NB4 (cell line): ENCODE measurements at regions not wholly inside any gene's neighbourhood (a gene's known extent, or its start where the extent isn't known, plus 50 kb on each side); places are given as distances from the start of the nearest gene placed in this dataset.

Source experiments
- MYC ChIP-seq: IDR thresholded peaks from 2 replicates; pipeline ENCODE4 v1.6.1; 2011; ENCODE audit warnings: low read depth, low read length
- POLR2A ChIP-seq: IDR thresholded peaks from 2 replicates; pipeline ENCODE4 v1.6.1; 2011; ENCODE audit warnings: mild to moderate bottlenecking; ENCODE audit not compliant: insufficient read length; ENCODE audit errors: extremely low read depth
- TF ChIP-seq, protein P1 (sequence below): IDR thresholded peaks from one replicate; pipeline ENCODE4 v1.5.1; 2012; ENCODE audit warnings: low read depth, low read length
- TF ChIP-seq, protein P2 (sequence below): IDR thresholded peaks from 2 replicates; pipeline ENCODE4 v1.6.1; 2011; ENCODE audit warnings: low read depth, low read length

DNA sequence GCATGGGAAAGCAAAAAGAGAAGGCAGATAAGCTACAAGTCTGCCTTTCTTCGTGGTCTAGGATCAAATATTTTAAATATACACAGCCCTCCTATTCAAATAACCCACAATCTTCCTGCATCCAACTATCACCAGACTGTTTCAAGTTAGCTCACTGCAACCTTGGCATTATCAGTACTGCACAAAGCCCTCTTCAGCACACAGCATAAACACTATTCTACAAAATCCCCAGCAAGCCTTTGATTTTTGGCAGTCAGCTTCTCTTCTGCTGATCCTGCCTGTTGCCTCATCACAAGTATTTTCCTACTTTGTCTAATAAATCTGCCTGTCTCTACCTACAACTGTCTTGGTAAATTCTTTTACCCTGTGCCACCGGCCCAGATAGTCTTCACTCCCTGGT, 142.9 kb downstream of the COX7C start:
- TF ChIP-seq, protein P1, sequence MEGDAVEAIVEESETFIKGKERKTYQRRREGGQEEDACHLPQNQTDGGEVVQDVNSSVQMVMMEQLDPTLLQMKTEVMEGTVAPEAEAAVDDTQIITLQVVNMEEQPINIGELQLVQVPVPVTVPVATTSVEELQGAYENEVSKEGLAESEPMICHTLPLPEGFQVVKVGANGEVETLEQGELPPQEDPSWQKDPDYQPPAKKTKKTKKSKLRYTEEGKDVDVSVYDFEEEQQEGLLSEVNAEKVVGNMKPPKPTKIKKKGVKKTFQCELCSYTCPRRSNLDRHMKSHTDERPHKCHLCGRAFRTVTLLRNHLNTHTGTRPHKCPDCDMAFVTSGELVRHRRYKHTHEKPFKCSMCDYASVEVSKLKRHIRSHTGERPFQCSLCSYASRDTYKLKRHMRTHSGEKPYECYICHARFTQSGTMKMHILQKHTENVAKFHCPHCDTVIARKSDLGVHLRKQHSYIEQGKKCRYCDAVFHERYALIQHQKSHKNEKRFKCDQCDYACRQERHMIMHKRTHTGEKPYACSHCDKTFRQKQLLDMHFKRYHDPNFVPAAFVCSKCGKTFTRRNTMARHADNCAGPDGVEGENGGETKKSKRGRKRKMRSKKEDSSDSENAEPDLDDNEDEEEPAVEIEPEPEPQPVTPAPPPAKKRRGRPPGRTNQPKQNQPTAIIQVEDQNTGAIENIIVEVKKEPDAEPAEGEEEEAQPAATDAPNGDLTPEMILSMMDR, result no peak
- TF ChIP-seq POLR2A (no peak), MYC (no peak)
- TF ChIP-seq, protein P2, sequence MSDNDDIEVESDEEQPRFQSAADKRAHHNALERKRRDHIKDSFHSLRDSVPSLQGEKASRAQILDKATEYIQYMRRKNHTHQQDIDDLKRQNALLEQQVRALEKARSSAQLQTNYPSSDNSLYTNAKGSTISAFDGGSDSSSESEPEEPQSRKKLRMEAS, result no peak
